Stimulated activated naive CD4-positive, alpha-beta T cell treated with Interleukin-2 at 50 U/mL for 16 hours (primary cell): ENCODE measurements at regions not wholly inside any gene's neighbourhood (a gene's known extent, or its start where the extent isn't known, plus 50 kb on each side); places are given as distances from the start of the nearest gene placed in this dataset.
"Not testable (repeated sequence)": the region's sequence is repeated elsewhere in the genome, so short reads cannot be mapped to it uniquely, and the experiment has no call there.

ENCODE experiments used
- DNase-seq: peaks from one replicate; lab custom pipeline; 2025; lab: John Stamatoyannopoulos, UW

GRCh38 chr9:86997156-86997555 is 49.9 kb upstream of the GAS1 start:
- DNase-seq = no peak

GRCh38 chr9:86997951-86998350 is 50.6 kb upstream of the GAS1 start:
- DNase-seq = no peak

DNA sequence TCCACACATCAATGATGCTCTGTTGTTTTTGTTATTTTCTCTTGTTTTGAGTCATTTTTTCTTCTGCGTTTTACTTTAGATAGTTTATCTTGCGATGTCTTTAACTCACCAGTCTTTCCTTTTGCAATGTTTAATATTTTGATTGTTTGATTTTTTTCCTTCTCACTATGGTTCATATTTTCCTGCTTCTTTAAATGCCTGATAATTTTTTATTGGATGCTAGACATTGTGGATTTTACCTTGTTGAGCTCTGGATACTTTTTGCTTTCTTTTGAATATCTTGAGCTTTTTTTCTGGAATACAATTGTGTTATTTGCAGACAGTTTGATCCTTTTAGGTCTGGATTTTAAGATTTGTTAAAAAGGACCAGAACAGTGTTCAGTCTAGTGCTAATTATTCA is 55.2 kb upstream of the GAS1 start:
- DNase-seq = no peak

GRCh38 chr9:87004016-87004415 is 56.7 kb upstream of the GAS1 start:
- DNase-seq = no peak

DNA sequence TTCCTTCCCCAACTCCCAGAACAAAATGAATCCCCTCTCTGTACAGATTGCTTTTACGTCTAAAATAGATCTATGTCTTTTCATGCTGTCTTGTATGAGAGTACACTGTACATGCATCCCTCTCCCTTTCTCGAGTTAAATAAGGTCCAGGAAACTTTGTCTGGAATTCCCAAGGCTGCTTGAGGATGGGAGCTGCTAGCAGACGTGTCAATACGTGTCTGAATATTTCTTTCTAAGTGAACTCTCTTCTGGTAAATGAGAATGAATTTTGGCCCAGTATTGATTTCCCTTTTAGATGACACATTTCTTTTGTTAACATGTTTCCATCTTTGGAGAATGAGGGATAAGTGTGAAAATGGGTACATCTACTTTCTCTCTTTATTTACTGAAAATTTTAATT is 59.6 kb upstream of the GAS1 start:
- no peak for DNase-seq

DNA sequence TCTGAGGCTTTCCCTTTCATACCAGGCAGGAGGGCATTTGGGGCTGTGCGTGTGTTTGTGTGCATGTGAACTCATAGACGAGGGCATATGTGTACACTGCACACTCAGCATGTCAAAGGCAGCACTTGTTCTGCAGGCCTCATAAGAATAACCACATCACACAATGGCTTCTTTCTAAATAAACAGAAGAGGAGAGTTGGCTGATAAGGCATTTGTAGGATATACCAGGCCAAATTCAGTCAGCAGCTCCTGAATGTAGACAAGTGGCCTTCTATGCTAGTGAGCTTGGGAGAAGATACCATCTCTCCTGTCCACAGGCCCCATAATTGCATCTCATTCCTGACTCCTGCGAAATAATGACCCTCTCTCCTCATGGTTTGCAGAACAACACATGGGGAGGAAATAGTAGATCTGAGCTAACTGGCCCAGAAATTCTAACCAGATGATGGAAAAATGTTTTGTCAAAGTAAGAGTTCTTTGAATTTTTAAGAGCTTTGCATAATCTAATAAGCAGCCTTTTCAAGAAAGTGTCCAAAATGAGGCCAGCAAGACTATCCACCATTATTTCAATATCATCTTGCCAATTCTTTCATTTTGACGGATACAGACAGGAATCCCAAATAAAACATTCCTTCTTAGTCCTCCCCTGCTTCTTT is 60.5 kb upstream of the GAS1 start:
- no peak for DNase-seq

DNA sequence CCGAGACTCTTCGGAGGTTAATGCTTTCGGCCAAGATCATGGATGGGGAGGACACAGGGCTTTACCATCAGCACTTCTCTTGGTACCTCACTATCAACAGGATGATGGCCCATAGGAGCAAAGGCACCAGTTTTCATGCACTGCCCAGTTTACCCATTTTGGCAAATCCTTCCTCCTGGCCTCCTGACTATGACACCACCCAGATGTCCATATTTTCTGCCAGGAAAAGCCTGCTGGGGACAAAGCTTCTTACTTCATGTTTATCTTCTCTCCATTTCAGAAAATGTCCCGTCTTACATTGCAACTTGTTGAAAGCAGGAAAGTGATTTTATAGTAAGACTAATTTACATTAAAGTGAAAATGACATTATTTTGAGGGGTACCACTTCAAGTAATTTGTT is 61.4 kb upstream of the GAS1 start:
- no peak for DNase-seq

- no peak for DNase-seq
Measured at GRCh38 chr9:87010626-87011025, 63.3 kb upstream of the GAS1 start.

GRCh38 chr9:87011551-87011950 is 64.2 kb upstream of the GAS1 start:
- DNase-seq = no peak

GRCh38 chr9:87013490-87013889 is 66.2 kb upstream of the GAS1 start:
- DNase-seq = no peak

DNA sequence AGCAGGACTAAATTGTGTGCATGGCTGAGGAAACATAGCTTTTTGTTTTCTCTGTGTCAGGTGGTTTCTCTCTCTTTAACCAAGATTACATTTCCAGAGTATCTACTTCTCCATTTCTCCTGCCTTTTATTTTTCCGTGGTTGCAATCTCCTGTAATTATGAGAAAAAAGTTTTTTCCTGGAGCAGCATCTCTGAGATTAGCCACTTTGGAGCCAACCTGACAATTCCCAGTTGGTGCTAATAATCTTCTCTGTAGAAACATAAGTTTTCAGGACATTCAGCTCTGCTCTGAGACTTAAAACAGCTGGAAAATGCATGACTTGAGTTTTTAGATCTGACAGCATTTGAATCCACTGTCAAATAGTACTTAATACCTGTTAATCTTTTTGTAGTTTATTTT is 67.1 kb upstream of the GAS1 start:
- no peak for DNase-seq

DNA sequence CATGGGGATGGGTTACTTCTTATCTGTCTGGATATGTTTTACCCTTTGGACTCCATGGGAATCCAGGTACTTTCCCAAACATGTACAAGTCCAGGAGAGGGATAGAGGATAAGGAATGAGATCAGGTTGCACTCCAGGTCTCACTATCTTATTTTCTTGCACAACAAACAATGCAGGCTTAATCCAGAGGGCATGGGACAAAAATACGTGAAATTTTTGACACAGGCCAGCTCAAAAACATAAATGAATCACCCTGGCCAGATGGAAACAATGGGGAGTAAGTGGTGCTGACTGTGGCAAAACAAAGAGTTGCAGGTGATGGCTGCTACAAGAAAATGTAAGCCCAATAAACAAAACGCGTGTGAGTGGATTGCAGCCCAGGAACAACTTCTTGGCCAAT is 69.4 kb upstream of the GAS1 start:
- no peak for DNase-seq

DNA sequence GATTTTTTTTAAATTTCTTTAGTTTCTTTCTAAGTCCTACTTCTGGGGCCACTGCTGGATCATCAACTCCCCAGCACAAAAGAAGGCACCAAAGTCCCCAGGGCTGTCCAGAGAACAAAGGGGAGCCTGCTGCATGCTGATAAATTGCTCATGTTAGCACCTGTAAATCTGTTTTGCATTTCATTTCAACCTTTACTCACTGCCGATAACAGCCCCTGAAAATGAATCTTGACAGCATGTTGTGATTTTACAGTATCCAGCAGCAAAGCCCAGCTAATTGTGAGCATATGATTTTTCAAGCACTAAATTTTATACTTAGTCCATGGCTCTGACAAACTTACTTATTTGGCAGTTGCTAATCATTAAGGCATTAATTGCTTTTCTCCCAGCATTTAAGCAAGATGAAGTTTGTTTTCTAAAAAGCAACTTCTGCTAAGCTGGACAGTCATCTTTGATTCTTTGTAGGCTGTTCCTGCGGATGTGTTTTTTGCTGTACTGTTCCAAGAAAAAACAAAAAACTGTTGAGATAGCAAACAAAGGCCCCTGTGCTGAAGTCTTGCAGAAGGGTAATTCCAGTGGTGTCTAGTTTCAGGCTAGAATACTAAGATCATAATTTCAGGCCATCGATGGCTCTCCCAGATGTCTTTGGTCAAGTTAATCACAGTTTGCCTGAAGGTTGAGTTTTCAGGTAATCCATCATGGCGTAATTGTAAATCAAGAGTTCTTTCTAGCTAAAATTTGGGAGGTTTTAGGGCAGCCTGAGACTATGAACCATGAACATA is 73.1 kb upstream of the GAS1 start:
- no peak for DNase-seq

GRCh38 chr9:87022178-87022577 is 74.9 kb upstream of the GAS1 start:
- DNase-seq = no peak

GRCh38 chr9:87026204-87026603 is 78.9 kb upstream of the GAS1 start:
- no peak for DNase-seq

- DNase-seq = not testable (repeated sequence)
Measured at GRCh38 chr9:87028836-87029235, 81.5 kb upstream of the GAS1 start.

GRCh38 chr9:87029905-87030304 is 82.6 kb upstream of the GAS1 start:
- no peak for DNase-seq

DNA sequence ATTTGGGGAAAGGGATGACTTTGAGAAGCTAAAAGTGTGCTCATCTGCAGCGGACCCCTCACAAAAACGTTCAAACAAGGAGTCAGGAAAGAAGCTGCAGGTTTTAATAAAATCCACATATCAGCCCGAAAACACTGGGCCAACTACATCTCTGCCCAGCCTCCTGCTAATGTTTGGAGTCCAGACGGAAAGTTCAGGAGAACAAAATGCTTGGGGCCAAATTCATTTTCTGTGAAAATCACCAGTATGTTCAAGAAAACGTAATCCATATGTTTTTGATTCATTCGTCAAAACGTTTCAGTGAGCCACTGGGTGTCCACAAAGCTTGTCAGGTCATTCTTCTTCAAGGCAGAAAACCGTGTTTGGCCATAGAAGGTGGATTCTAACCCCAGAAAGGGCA is 87.5 kb upstream of the GAS1 start:
- no peak for DNase-seq

DNA sequence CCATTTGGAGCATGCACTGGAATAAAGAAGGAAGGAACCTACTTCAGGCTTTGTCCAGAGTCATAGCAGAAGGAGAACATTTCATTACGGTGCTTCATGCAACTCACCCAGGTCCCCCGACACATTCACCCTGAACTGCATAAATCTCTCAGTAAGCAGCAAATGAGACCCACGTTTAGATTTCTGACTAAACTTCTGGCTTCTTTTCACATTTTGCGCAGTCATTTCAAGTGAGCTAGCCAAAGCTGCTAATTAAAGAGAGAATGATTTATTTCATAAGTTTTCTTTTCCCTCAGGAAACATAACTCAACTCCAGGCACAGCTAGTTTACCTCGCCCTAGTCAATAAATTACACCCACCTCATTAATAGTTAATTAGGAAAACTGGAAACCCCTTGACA is 88.6 kb upstream of the GAS1 start:
- no peak for DNase-seq

- no peak for DNase-seq
Measured at GRCh38 chr9:87036506-87036905, 89.2 kb upstream of the GAS1 start.

GRCh38 chr9:87039809-87040392 is 92.6 kb upstream of the GAS1 start:
- DNase-seq = no peak

- DNase-seq = no peak
Measured at GRCh38 chr9:87040410-87041009, 93.2 kb upstream of the GAS1 start.
